Skeletal muscle cell (primary cell): ENCODE measurements at regions not wholly inside any gene's neighbourhood (a gene's known extent, or its start where the extent isn't known, plus 50 kb on each side); places are given as distances from the start of the nearest gene placed in this dataset.
"Not testable (repeated sequence)": the region's sequence is repeated elsewhere in the genome, so short reads cannot be mapped to it uniquely, and the experiment has no call there.

Experiments
- DNase-seq: peaks from one replicate; pipeline ENCODE4 v3.0.0-alpha.2; 2010; ENCODE audit warnings: low read depth
- H3K4me3 ChIP-seq: 2 replicates; pipeline ENCODE4 v1.5.1; 2011; ENCODE audit warnings: low read depth, mild to moderate bottlenecking, control low read depth, low read length, moderate library complexity

DNA sequence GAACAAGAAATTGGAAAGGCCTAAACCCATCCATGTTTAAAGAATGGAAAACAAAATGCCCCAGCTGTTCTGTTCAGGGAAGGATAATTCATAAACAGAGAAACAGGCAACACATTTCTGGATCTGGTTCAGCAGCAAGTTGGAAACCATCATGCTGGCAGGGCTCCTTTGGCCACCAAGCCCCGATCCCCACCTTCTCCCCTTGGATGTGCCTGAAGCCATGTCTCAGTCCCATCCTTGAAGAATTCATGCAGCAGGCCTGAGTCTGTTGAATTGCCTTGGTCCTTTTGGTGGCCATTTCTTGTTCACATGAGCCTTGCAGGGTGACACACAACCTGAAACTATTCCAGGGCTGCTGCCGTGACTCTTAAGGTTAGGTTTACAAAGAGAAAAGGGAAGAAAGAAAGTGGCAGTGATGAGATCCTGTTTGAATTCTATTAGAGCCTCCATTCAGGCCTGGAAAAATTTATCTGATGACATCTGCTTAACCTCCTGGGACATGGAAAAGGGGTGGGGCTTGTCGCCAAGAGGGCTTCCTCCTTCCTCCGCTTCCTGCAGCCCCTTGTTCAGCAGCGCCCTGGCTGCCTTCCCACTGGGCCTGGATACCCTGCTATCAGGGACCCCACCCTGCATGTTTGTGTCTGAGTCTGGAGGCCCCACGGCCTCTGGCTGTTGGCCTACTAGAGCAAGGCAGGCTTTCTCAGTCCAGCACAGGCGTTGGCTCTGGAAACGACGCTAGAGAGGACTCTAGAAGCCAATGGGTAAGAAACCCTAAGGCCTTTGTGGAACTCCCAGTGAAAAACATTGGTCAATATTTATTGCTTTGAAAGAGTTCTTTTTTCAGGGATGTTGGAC, 341.9 kb downstream of the C12orf75 start:
- DNase-seq: no peak
- no peak overlapping the region for H3K4me3 ChIP-seq

DNA sequence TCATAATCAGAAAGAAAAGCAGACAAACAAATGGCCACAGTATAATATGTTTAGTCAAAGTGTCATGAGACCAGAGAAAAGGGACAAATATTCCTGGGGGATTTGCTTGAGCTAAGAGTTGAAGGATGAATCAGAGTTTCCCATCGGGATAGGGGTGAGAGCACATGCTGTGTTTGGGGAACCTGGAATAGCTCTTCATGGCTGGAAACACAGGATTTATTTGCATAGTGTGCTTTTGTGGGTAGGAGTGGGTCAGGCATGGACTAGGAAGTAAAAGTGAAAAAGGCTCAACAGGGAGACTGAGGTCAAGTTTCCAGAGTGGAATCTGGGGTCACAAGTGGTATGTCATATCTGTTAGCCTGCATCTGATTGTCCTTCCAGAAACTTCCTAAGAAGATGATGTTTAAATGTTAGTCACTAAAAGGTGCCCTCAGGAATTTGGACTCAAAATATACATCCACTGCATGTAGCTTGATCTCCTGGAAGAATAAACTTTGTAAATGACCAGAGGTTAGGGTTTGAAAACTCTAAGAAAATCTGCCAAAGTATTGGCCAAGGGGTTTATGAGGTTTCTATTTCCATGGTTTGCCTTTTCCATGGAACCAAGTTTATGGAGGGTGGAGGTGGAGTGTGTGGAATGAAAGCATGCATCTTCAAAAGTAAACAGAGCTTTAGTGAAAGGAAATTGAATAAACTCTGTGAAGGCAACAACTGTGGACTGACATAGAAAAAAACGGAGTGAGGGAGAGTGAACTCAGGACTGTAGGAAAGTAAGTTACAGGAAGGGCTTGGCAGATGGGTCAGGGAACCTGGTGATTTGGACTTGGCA, 344.6 kb downstream of the C12orf75 start:
- DNase-seq: no peak
- H3K4me3 ChIP-seq: no peak overlapping the region

- DNase-seq: no peak
- H3K4me3 ChIP-seq: no peak overlapping the region
These were observed 346.2 kb downstream of the C12orf75 start for GRCh38 chr12:105676694-105677093.

GRCh38 chr12:105677672-105678071, 347.2 kb downstream of the C12orf75 start:
- H3K4me3 ChIP-seq: no peak overlapping the region
- DNase-seq: no peak

DNA sequence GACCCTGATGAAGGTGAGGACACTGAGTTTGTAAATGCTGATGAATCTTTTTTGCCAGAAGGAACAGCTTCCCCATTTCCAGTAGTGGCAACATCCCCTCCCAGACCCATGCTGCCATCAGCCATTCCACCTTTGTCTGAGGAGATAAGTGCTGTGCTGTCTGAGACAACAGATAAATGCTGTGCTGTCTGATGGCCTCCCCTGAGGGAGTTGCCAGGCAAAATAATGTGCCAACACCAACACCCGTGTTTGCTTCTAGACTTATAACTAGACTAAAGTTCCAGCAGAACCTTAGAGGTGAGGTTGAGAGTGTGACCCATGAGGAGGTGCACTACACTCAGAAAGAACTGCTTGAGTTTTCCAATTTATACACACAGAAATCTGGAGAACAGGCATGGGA, 349.5 kb downstream of the C12orf75 start:
- no peak for DNase-seq

GRCh38 chr12:105681341-105681740, 350.9 kb downstream of the C12orf75 start:
- DNase-seq: no peak
- H3K4me3 ChIP-seq: no peak overlapping the region

More for the DNA sequence above, 349.5 kb downstream of the C12orf75 start:
- H3K4me3 ChIP-seq: no peak overlapping the region

DNA sequence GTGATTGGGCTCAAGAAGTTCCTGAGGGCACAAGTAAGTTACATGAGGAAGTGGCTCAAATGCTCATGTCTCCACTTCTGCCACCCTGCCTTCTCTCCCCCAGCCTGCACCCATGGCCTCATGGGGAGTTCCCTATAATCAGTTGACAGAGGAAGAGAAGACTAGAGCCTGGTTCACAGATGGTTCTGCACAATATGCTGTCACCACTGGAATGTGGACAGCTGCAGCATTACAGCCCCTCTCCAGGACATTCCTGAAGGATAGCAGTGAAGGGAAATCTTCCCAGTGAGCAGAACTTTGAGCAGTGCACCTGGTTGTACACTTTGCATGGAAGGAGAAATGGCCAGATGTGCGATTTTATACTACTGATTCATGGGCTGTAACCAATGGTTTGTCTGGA, 352.3 kb downstream of the C12orf75 start:
- H3K4me3 ChIP-seq, DNase-seq: not testable (repeated sequence)

DNA sequence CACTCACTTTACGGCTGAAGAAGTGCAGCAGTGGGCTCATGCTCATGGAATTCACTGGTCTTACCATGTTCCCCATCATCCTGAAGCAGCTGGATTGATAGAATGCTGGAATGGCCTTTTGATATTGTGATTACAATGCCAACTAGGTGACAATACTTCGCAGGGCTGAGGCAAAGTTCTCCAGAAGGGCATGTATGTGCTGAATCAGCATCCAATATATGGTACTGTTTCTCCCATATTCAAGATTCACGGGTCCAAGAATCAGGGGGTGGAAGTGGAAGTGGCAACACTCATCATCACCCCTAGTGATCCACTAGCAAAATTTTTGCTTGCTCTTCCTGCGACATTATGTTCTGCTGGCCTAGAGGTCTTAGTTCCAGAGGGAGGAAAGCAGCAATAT, 353.3 kb downstream of the C12orf75 start:
- not testable (repeated sequence) for DNase-seq, H3K4me3 ChIP-seq

DNA sequence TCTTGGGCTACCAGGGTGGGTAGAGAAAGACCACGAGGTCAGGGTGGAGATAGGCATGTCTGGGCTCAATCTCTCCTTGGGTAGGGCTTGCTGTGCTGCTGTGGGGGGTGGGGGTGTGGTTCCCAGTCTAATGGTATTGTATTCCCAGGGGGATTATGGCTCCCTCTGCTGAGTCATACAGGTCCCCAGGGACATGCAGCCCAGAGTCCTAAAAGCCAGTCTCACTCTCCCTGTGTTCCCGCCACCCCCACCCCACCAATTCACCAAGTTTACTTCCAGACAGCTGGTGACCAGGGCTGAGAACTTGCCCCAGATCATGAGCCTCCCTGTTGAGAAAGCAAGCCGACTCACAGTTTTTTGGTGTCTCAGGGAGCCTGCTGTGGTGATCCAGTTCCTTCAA, 367.6 kb downstream of the C12orf75 start:
- no peak for DNase-seq

DNA sequence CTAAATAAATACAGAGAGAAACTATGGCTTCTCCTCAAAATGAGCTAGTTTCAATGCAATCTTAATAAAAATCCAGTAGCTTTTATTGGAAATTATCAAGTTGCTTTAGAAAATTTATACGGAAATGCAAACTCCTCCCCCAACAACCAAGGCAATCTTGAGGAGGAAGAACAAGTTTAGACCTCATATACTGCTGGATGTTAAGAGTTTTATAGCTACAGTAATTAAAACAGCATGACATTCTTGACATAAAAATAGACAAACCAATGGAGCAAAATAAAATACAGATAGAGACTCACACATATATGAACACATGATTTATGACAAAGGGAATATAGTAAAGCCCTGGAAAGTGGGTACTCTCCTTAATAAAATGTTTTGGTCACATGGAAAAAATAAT, 368.7 kb downstream of the C12orf75 start:
- no peak for DNase-seq
- H3K4me3 ChIP-seq: no peak overlapping the region

More for the DNA sequence above, 367.6 kb downstream of the C12orf75 start:
- no peak overlapping the region for H3K4me3 ChIP-seq

DNA sequence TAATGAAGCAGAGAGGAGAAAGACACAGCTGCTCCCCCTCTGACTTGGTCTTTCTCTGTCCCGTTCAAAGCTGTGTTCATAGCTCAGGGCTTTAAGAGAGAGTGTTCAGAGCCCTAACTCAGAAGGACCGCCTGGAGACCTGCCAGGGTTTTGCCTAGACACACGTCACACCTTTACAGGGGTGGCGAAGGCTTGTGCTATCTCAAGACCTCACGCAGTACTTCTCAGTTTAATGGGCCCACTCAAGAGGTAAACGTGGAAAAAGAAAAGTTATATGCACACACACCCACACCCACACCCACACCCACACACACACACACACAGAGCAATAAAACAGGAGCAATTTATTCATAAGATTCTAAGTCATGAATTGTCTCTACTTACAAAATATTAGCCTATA, 374.3 kb downstream of the C12orf75 start:
- H3K4me3 ChIP-seq: no peak overlapping the region
- DNase-seq: no peak

DNA sequence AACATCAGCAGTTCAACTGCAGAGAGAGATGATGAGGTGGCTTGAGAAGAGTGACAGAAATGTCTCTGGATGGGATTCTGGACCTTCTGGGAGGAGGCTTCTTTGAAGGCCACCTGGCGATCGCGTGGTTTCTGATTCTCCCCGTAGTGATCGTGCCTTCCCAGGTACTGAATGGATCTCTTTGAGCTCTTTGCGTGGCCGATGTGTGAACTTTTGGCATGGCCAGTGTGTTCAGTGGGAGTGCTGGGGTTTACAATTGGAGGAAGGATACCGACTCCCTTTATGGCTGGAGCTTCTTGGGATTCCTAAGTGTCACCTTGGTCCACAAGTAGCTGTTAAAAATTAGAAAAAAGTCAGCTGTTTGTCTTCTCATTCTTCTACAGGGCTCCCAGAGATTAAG, 374.7 kb downstream of the C12orf75 start:
- no peak for DNase-seq
- H3K4me3 ChIP-seq: no peak overlapping the region

DNA sequence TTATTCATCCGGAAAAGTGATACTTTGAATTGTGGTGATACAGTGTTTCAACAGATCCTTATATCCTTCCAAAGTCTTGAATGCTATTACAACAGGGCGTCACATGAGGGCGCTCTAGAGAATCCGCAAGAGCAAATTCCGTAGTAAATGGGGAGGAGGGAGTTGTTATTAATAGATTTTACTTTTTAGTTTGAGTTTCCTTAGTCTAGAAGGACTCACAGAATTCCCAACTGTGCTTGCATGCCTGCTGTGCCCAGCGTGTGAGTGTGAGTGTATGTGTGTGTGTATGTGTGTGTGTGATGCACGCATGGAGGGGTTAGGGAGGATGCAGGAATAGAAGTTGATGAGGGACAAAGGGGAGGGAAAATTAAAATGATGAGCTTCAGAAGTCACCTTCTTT, 375.3 kb downstream of the C12orf75 start:
- no peak for DNase-seq
- no peak overlapping the region for H3K4me3 ChIP-seq

DNA sequence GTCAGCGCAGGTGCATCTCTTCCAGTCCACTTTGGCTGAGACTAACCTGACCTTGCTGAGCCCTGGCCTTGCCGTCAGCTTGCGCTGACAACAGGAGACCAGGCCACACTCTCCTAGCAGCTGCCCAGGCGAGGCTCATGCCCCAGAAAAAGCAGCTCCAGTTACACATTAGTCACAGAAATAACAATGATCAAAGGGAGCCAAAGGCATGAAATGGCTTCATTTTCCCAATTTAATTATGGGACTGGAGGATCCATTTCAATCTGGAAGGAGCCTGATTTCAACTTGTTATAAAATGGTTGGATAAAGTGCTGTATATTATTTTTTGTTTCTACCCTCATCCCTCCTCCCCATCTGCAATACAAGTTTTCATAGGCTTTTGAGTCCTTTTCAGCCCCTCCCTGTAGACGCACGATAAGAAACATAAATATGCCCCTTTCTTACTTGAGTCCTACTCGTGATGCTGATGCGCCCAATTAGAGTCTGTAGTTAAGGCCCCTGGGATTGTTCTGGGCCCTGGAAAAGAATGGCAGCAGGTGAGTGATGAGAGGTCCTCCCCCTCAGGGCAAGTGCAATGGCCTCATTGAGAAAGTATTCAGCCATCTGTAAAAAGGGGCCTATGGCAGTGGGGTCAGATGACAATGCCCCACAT, 376.0 kb downstream of the C12orf75 start:
- DNase-seq: peak; percentile 61

GRCh38 chr12:105706973-105707334, 376.5 kb downstream of the C12orf75 start:
- H3K4me3 ChIP-seq: no peak overlapping the region
- no peak for DNase-seq

More for the DNA sequence above, 376.0 kb downstream of the C12orf75 start:
- H3K4me3 ChIP-seq: no peak overlapping the region

GRCh38 chr12:105713606-105714305, 383.3 kb downstream of the C12orf75 start:
- DNase-seq: no peak

GRCh38 chr12:105716621-105717020, 386.1 kb downstream of the C12orf75 start:
- DNase-seq: no peak
- H3K4me3 ChIP-seq: no peak overlapping the region

More at GRCh38 chr12:105713606-105714305, 383.3 kb downstream of the C12orf75 start:
- H3K4me3 ChIP-seq: no peak overlapping the region

GRCh38 chr12:105721051-105721825, 390.7 kb downstream of the C12orf75 start:
- no peak overlapping the region for H3K4me3 ChIP-seq
- no peak for DNase-seq

DNA sequence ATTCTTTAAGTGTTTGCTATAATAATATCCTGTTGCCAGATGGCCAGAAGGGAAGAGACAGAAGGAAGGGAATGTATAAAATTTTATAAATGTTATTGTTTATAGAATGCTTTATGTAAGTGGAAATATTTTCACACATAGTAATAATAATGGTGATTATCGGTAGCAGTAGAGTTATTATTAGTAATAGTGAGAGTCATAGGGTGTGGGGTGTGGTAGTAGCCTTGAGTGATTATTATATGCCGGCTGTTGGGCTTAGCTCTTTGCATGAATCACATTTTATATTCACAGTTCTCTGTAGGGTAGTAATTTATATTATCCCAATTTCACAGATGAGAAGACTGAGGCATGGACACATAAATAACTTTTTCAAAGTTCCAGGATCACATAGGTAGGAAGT, 391.4 kb downstream of the C12orf75 start:
- H3K4me3 ChIP-seq: no peak overlapping the region
- DNase-seq: no peak
